ENCODE measurements at regions not wholly inside any gene's neighbourhood (a gene's known extent, or its start where the extent isn't known, plus 50 kb on each side); places are given as distances from the start of the nearest gene placed in this dataset.

GRCh38 chr12:132389526-132390286 lies 60.3 kb upstream of the GALNT9 start:
- Mint-ChIP-seq H3K27me3 (ENCODE audit: low read depth in 3 of 3) (peaks cover 2 to 4% (median 2%) of the 10 kb centered on the region in 3 donors), H3K4me3 (no peak overlapping the region), H3K36me3 (no peaks in the 10 kb centered on the region), H3K4me1 (no peaks in the 10 kb centered on the region), H3K9me3 (no peaks in the 10 kb centered on the region), H3K27ac (no peak overlapping the region)
- DNase-seq: no peak

- Mint-ChIP-seq H3K4me1 (no peaks in the 10 kb centered on the region), H3K36me3 (no peaks in the 10 kb centered on the region)
These were observed 59.6 kb upstream of the GALNT9 start for GRCh38 chr12:132389026-132389425.

GRCh38 chr12:132388379-132389015 lies 59.1 kb upstream of the GALNT9 start:
- no peaks in the 10 kb centered on the region for H3K36me3 Mint-ChIP-seq
- H3K4me3 Mint-ChIP-seq: no peak overlapping the region
- H3K27ac Mint-ChIP-seq: no peak overlapping the region
- H3K9me3 Mint-ChIP-seq: no peaks in the 10 kb centered on the region
- DNase-seq: no peak
- H3K4me1 Mint-ChIP-seq: no peaks in the 10 kb centered on the region
- H3K27me3 Mint-ChIP-seq (ENCODE audit: low read depth in 3 of 3): peaks cover 2 to 4% (median 2%) of the 10 kb centered on the region in 3 donors

More at GRCh38 chr12:132389026-132389425, 59.6 kb upstream of the GALNT9 start:
- H3K9me3 Mint-ChIP-seq: no peaks in the 10 kb centered on the region
- DNase-seq: no peak
- H3K27me3 Mint-ChIP-seq (ENCODE audit: low read depth in 3 of 3): peaks cover 2 to 4% (median 2%) of the 10 kb centered on the region in 3 donors
- no peak overlapping the region for H3K27ac Mint-ChIP-seq
- no peak overlapping the region for H3K4me3 Mint-ChIP-seq

- H3K9me3 Mint-ChIP-seq: no peaks in the 10 kb centered on the region
- DNase-seq: no peak
- peaks cover 2 to 4% (median 2%) of the 10 kb centered on the region in 3 donors for H3K27me3 Mint-ChIP-seq (ENCODE audit: low read depth in 3 of 3)
- no peak overlapping the region for H3K4me3 Mint-ChIP-seq
- no peak overlapping the region for H3K27ac Mint-ChIP-seq
- no peaks in the 10 kb centered on the region for H3K36me3 Mint-ChIP-seq
- no peaks in the 10 kb centered on the region for H3K4me1 Mint-ChIP-seq
These were observed 57.6 kb upstream of the GALNT9 start for GRCh38 chr12:132386926-132387497.

- Mint-ChIP-seq H3K36me3 (no peaks in the 10 kb centered on the region), H3K27ac (no peak overlapping the region), H3K27me3 (ENCODE audit: low read depth in 3 of 3) (peaks cover 2 to 3% (median 2%) of the 10 kb centered on the region in 3 donors), H3K4me3 (no peak overlapping the region), H3K9me3 (no peaks in the 10 kb centered on the region), H3K4me1 (no peaks in the 10 kb centered on the region)
- no peak for DNase-seq
These were observed 56.7 kb upstream of the GALNT9 start for GRCh38 chr12:132385923-132386751.

GRCh38 chr12:132384916-132385774 lies 55.8 kb upstream of the GALNT9 start:
- H3K4me3 Mint-ChIP-seq: no peak overlapping the region
- peaks cover 0 to 2% (median 2%) of the 10 kb centered on the region in 3 donors for H3K27me3 Mint-ChIP-seq (ENCODE audit: low read depth in 3 of 3)
- no peak overlapping the region for H3K27ac Mint-ChIP-seq
- no peak for DNase-seq
- no peaks in the 10 kb centered on the region for H3K36me3 Mint-ChIP-seq
- no peaks in the 10 kb centered on the region for H3K9me3 Mint-ChIP-seq
- no peaks in the 10 kb centered on the region for H3K4me1 Mint-ChIP-seq

- H3K4me3 Mint-ChIP-seq: no peak overlapping the region
- H3K36me3 Mint-ChIP-seq: no peaks in the 10 kb centered on the region
- no peaks in the 10 kb centered on the region for H3K9me3 Mint-ChIP-seq
- no peak for DNase-seq
- H3K27ac Mint-ChIP-seq: no peak overlapping the region
- H3K27me3 Mint-ChIP-seq (ENCODE audit: low read depth in 3 of 3): peaks cover 2 to 6% (median 3%) of the 10 kb centered on the region in 3 donors
- H3K4me1 Mint-ChIP-seq: no peaks in the 10 kb centered on the region
These were observed 51.3 kb upstream of the GALNT9 start for GRCh38 chr12:132380641-132381040.

GRCh38 chr12:132379996-132380395 lies 50.6 kb upstream of the GALNT9 start:
- H3K4me3 Mint-ChIP-seq: no peak overlapping the region
- no peak for DNase-seq
- H3K36me3 Mint-ChIP-seq: no peaks in the 10 kb centered on the region
- H3K27ac Mint-ChIP-seq: no peak overlapping the region
- no peaks in the 10 kb centered on the region for H3K4me1 Mint-ChIP-seq
- peaks cover 2 to 6% (median 3%) of the 10 kb centered on the region in 3 donors for H3K27me3 Mint-ChIP-seq (ENCODE audit: low read depth in 3 of 3)
- H3K9me3 Mint-ChIP-seq: no peaks in the 10 kb centered on the region

- Mint-ChIP-seq H3K4me1 (no peaks in the 10 kb centered on the region), H3K27ac (no peak overlapping the region), H3K4me3 (no peak overlapping the region), H3K36me3 (no peaks in the 10 kb centered on the region), H3K27me3 (ENCODE audit: low read depth in 3 of 3) (peaks cover 2 to 10% (median 3%) of the 10 kb centered on the region in 3 donors), H3K9me3 (no peaks in the 10 kb centered on the region)
- DNase-seq: no peak
These were observed 50.2 kb upstream of the GALNT9 start for GRCh38 chr12:132379576-132379975.
